Hindlimb muscle (tissue), 1 donor: ENCODE measurements at regions not wholly inside any gene's neighbourhood (a gene's known extent, or its start where the extent isn't known, plus 50 kb on each side); places are given as distances from the start of the nearest gene placed in this dataset.
A peak's percentile ranks its signal among the peaks of the same experiment; 100 is the strongest.
"Not testable (repeated sequence)": the region's sequence is repeated elsewhere in the genome, so short reads cannot be mapped to it uniquely, and the experiment has no call there.

ENCODE experiments used
- DNase-seq: peaks from one replicate; pipeline ENCODE4 v3.0.0-alpha.2; 2013

DNA sequence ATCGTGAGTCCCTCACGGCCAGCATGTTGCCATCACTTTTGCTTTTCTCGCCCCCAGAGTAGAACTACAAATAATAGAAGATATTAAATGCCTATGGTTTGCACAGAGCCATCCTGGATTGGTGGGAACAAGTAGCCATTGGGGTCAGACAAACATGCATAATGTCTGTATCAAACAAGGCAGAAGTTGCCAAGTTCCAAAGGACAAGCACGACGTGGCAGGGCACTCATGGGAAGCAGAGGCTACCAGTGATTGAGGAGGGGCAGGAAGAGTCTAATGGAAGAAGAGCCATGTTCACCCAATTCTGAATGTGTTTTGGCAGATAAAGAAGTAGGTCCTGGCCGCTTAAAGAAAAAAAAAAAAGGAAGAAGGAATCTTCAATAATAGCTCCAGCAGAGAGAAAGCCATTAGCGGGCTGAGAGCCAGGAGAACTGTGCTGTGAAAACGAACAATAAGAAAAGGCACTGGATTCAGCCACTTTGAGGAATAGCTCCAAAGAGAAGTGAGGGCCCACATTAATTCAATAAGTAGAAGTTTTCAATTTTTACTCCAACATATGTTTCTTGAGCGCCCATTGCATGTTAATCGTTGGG, 153.7 kb upstream of the ADCY2 start:
- DNase-seq: peak; percentile 29

- DNase-seq: no peak
Measured at GRCh38 chr5:7244208-7244607, 151.7 kb upstream of the ADCY2 start.

GRCh38 chr5:7245121-7245651, 150.8 kb upstream of the ADCY2 start:
- no peak for DNase-seq

DNA sequence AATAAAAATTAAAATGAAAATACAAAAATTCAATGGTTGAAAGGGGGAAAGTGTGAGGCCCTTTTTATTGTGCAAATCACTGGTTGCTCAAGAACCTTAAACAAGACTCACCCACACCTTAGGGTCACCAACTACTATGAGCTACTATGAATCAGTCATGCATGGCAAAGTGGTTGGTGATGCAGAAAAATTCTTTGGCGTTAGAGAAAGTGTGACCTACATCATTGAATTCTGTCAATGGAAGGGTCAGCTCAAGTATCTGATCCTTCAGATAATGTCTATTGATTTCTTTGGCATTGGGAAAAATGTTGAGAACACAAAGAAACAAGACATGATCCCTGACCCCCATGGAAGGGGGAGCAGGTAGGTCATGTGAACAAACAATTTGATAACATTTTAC, 149.7 kb upstream of the ADCY2 start:
- no peak for DNase-seq

GRCh38 chr5:7250004-7250403, 145.9 kb upstream of the ADCY2 start:
- no peak for DNase-seq

DNA sequence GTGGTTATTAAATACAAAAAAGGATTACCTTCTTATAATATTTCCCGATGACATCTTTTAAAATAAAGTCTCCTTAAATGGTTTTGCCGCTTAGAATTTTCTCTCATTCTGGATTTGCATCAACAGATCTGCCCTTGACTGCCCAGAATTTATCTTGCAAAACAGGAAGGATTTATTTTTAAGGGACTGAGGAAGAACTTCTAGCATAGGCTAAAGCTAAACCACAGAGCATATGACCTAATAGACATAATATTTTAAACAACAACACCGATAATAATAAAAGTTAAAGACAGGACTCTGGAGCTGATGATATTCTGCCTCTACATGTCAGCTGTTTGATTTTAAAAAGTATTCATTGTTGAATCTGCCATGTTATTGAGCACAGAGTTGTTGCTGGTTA, 145.3 kb upstream of the ADCY2 start:
- DNase-seq: no peak

GRCh38 chr5:7251132-7251531, 144.8 kb upstream of the ADCY2 start:
- DNase-seq: no peak

DNA sequence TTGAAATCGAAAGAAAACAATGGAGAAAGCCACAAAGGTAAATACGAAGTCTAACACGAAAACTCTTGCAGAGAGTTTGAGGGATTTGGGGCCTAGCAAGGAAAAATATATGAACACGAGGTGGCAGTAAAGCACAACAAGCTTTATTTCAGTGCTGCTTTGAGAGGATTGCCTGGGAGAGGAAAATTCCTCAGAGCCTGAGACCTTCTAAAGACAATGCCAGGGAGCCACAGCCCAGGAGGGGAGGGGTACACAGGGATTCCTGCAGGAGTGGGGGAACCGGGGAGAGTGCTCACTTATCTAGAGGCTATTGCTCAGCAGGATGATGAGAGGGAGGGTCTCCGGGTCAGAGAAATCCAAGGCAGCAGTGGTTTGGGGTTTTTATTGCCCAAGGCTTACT, 134.9 kb upstream of the ADCY2 start:
- DNase-seq: peak; percentile 10

DNA sequence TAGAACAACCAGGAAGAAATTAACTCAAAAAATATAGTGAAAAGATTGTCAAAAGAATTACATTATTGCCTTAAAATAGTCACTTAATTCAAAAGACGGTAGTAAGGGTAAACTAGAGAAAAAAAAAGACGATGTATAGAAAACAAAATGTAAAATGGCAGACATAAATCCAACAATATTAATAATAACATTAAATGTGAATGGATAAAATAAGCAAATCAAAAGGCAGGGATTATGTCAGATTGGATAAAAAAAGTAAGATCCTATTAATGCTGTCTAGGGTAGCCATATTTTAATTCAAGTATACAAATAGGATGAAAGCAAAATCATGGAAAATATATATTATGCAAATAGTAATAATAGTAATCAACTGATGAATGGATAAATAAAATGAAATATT, 134.0 kb upstream of the ADCY2 start:
- DNase-seq: no peak

- DNase-seq: not testable (repeated sequence)
Measured at GRCh38 chr5:7263398-7264015, 132.4 kb upstream of the ADCY2 start.

GRCh38 chr5:7265776-7266175, 130.2 kb upstream of the ADCY2 start:
- DNase-seq: not testable (repeated sequence)

DNA sequence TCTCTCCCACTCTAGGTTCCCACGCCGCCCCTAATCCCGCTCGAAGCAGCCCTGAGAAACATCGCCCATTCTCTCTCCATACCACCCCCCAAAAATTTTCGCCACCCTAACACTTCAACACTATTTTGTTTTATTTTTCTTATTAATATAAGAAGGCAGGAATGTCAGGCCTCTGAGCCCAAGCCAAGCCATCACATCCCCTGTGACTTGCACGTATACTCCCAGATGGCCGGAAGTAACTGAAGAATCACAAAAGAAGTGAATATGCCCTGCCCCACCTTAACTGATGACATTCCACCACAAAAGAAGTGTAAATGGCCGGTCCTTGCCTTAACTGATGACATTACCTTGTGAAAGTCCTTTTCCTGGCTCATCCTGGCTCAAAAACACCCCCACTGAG, 127.2 kb upstream of the ADCY2 start:
- DNase-seq: not testable (repeated sequence)

GRCh38 chr5:7269591-7270274, 126.2 kb upstream of the ADCY2 start:
- no peak for DNase-seq

- no peak for DNase-seq
Measured at GRCh38 chr5:7271435-7272084, 124.4 kb upstream of the ADCY2 start.

DNA sequence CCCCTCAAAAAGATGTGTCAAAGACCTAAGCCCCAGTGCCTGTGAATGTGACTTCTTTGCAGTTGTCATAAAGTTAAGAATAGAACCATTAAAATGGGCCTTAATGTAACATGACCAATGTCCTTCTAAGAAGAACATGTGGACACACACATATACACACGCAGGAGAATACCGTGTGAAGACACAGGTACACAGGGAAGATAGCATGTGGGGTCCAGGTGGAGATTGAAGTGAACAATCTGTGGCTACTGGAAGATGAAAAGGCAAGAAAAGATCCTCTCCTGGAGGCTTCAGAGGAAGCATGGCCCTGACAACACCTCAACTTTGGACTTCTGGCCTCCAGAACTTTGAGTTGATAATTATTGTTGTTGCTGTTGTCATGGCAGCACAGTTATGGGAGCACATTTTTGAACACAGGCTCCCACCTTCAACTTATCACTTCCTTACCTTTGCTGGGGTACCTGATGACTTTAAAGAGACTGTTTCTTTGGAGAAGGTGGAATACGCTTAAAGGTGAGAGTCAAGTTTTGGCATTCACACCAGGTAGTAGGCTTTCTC, 123.5 kb upstream of the ADCY2 start:
- DNase-seq: no peak

GRCh38 chr5:7274203-7274602, 121.7 kb upstream of the ADCY2 start:
- no peak for DNase-seq

GRCh38 chr5:7289634-7290033, 106.3 kb upstream of the ADCY2 start:
- DNase-seq: not testable (repeated sequence)

DNA sequence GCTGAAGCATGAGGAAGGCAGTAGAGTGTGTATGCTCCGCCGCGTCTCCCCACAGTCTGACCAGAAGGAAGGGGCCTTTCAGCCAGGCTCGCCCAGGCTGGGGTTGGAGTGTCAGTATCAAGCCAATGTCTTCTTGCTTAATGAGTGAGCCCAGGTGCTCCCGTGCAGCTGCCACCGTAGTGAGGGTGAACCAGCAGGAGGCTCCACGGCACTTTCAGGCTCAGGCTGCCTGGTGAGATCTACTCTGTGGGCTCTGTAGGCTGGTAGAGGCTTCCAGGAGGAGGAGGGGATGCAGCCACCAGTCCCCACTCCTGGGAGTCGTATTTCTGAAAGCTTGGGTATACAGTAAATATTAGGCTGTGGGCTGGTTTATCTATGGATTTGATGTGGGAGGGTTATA, 98.1 kb upstream of the ADCY2 start:
- DNase-seq: not testable (repeated sequence)

GRCh38 chr5:7299731-7300130, 96.2 kb upstream of the ADCY2 start:
- DNase-seq: not testable (repeated sequence)

- DNase-seq: not testable (repeated sequence)
Measured at GRCh38 chr5:7305000-7305674, 90.8 kb upstream of the ADCY2 start.

GRCh38 chr5:7306556-7306955, 89.4 kb upstream of the ADCY2 start:
- not testable (repeated sequence) for DNase-seq

- DNase-seq: not testable (repeated sequence)
Measured at GRCh38 chr5:7307709-7308108, 88.2 kb upstream of the ADCY2 start.
